GM23248 (cell line): ENCODE measurements at regions not wholly inside any gene's neighbourhood (a gene's known extent, or its start where the extent isn't known, plus 50 kb on each side); places are given as distances from the start of the nearest gene placed in this dataset.

Source experiments
- EZH2 ChIP-seq: fragments of 200-600 bp; sonication (generic); IDR thresholded peaks from 2 replicates; pipeline ENCODE4 v1.6.1; 2018; ENCODE audit warnings: antibody characterized with exemption, mild to moderate bottlenecking; ENCODE audit not compliant: insufficient read depth, poor library complexity, severe bottlenecking
- EZH2phosphoT487 ChIP-seq: fragments of 200-600 bp; sonication (generic); IDR thresholded peaks from 2 replicates; pipeline ENCODE4 v1.6.1; 2018; ENCODE audit warnings: antibody characterized with exemption, moderate library complexity, mild to moderate bottlenecking, low read depth; ENCODE audit not compliant: insufficient read depth

DNA sequence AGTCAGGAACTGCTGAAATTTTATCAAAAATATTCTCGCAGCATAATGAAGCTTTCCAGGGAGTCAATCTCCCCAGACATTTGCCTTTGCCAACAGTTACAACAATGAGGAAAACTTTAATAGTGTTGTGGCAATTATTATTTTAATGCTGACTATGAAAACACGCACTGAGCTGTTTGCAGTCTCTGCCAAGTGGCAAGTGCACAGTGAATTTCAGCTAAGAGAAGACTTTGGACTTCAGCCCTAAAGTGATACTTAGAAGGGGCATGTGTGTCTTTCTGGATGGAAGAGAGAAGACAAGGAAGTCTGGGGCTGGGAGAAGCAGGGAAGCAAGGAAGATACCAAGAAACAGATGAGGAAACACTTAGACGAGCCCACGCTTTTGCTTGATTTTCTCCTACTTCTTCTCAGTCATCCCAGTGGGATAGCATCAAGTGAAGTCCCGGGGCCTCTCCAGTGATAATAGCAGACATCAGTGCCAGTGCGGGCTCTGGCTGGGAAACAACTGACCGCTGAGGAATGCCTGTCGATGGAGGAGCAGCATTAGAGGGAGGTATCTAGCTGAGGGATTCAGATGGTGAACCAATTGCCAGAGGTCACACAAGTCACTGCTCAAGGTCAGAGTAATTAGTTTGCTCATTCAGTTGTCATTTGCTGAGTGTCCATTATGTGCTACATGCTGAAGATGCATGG, 196.3 kb downstream of the TTLL7 start:
- TF ChIP-seq EZH2 (no peak), EZH2phosphoT487 (no peak)
